Karpas-422 (cell line): ENCODE measurements at regions not wholly inside any gene's neighbourhood (a gene's known extent, or its start where the extent isn't known, plus 50 kb on each side); places are given as distances from the start of the nearest gene placed in this dataset.

Experiments used
- DNase-seq: peaks from one replicate; pipeline ENCODE4 v3.0.0-alpha.2; 2015
- H2AFZ ChIP-seq: fragments of 200-600 bp; sonication (generic); 2 replicates; pipeline ENCODE4 v1.6.1; 2014; ENCODE audit warnings: antibody characterized with exemption, low read length, mixed read lengths
- H3K27ac ChIP-seq: fragments of 200-600 bp; sonication (generic); 2 replicates; pipeline ENCODE4 v1.5.1; 2014; ENCODE audit warnings: mild to moderate bottlenecking, low read length, moderate library complexity
- H3K27me3 ChIP-seq: fragments of 200-600 bp; sonication (generic); 2 replicates; pipeline ENCODE4 v1.6.1; 2014; ENCODE audit warnings: low read length, mixed read lengths
- H3K36me3 ChIP-seq: fragments of 200-600 bp; sonication (generic); 2 replicates; pipeline ENCODE4 v1.6.1; 2014; ENCODE audit warnings: low read length, mixed read lengths; ENCODE audit not compliant: insufficient read depth
- H3K4me1 ChIP-seq: fragments of 200-600 bp; sonication (generic); 2 replicates; pipeline ENCODE4 v1.6.1; 2014; ENCODE audit warnings: mild to moderate bottlenecking, low read length, mixed read lengths
- H3K4me2 ChIP-seq: fragments of 200-600 bp; sonication (generic); 2 replicates; pipeline ENCODE4 v1.6.1; 2014; ENCODE audit warnings: low read length, low read depth, mild to moderate bottlenecking; ENCODE audit not compliant: poor library complexity, severe bottlenecking
- H3K4me3 ChIP-seq: fragments of 200-600 bp; sonication (generic); 2 replicates; pipeline ENCODE4 v1.5.1; 2014; ENCODE audit warnings: mild to moderate bottlenecking, antibody characterized with exemption, low read length, mixed read lengths
- H3K79me2 ChIP-seq: fragments of 200-600 bp; sonication (generic); 2 replicates; pipeline ENCODE4 v1.6.1; 2014; ENCODE audit warnings: mild to moderate bottlenecking, low read length, mixed read lengths
- H3K9ac ChIP-seq: fragments of 200-600 bp; sonication (generic); 2 replicates; pipeline ENCODE4 v1.6.0; 2014; ENCODE audit warnings: low read length
- H3K9me2 ChIP-seq: fragments of 200-600 bp; sonication (generic), shearing (Covaris generic); replicated peaks from 2 replicates; pipeline ENCODE4 v1.6.0; 2014; ENCODE audit warnings: mild to moderate bottlenecking, low read length, moderate library complexity; ENCODE audit not compliant: insufficient read depth
- H3K9me3 ChIP-seq: fragments of 300-700, 200-600 bp; sonication (generic); 2 replicates; pipeline ENCODE4 v1.6.1; 2014; ENCODE audit warnings: low read length, mixed read lengths
- H4K20me1 ChIP-seq: fragments of 200-600 bp; sonication (generic); 2 replicates; pipeline ENCODE4 v1.6.1; 2014; ENCODE audit warnings: mild to moderate bottlenecking, antibody characterized with exemption, low read length, low read depth; ENCODE audit not compliant: insufficient read depth

- no peak overlapping the region for H2AFZ ChIP-seq
- no peaks in the 10 kb centered on the region for H3K9me2 ChIP-seq
- no peak for DNase-seq
- H3K9ac ChIP-seq, result no peak overlapping the region
- H3K4me3 ChIP-seq, result no peak overlapping the region
- H3K36me3 ChIP-seq, result no peaks in the 10 kb centered on the region
- H3K79me2 ChIP-seq, result no peaks in the 10 kb centered on the region
- no peaks in the 10 kb centered on the region for H3K4me1 ChIP-seq
- no peak overlapping the region for H3K4me2 ChIP-seq
- H3K9me3 ChIP-seq, result no peaks in the 10 kb centered on the region
- H3K27me3 ChIP-seq, result no peaks in the 10 kb centered on the region
- H4K20me1 ChIP-seq, result no peaks in the 10 kb centered on the region
- no peak overlapping the region for H3K27ac ChIP-seq
Observed at GRCh38 chr4:16991450-16991849, 93.0 kb upstream of the LDB2 start.

DNA sequence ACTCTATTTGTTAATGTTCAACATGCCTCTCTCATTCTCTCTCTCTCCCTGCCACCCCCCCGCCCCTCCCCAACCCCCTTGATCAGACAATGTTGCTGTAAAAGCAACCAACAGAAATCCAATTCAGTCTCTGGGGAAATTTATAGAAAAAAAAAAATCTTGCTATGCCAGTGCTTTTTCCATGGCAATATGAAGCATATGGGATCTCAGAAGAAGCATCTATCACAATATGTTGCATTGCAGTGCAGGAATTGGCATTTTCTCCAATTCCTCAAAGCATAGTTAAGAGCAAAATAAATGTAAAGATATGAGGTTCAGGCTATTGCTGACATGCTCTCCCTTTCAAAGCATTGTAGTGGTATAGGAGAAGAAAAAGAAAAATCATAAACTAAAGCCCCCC lies 90.9 kb upstream of the LDB2 start:
- no peaks in the 10 kb centered on the region for H3K9me2 ChIP-seq

DNA sequence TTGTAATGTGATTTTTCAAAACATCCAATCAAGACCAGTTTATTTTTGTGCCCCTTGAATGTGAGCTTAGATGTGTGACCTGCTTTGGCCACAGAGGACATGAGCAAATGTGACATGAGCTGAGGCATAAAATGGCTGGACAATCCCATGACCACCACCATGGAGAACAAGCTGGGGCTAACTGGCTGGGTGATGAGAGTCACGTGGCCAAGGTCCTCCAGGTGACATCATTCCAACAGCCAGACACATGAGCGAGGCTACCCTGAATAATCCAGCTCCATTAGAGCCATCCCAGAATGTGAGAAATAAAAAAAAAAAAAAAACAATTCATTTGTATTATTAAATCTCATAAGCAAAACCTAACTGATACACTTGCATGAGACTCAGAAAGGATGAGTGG lies 90.4 kb upstream of the LDB2 start:
- Histone ChIP-seq H3K9ac (no peak overlapping the region), H3K4me3 (no peak overlapping the region), H4K20me1 (no peaks in the 10 kb centered on the region), H3K79me2 (no peaks in the 10 kb centered on the region), H3K4me2 (no peak overlapping the region), H3K9me2 (no peaks in the 10 kb centered on the region), H2AFZ (no peak overlapping the region), H3K27me3 (no peaks in the 10 kb centered on the region), H3K4me1 (no peaks in the 10 kb centered on the region), H3K9me3 (no peaks in the 10 kb centered on the region), H3K36me3 (no peaks in the 10 kb centered on the region), H3K27ac (no peak overlapping the region)
- no peak for DNase-seq

More for the DNA sequence above, 90.9 kb upstream of the LDB2 start:
- Histone ChIP-seq H2AFZ (no peak overlapping the region), H3K27me3 (no peaks in the 10 kb centered on the region), H3K36me3 (no peaks in the 10 kb centered on the region), H4K20me1 (no peaks in the 10 kb centered on the region), H3K9me3 (no peaks in the 10 kb centered on the region), H3K4me1 (no peaks in the 10 kb centered on the region), H3K4me2 (no peak overlapping the region), H3K27ac (no peak overlapping the region), H3K4me3 (no peak overlapping the region), H3K79me2 (no peaks in the 10 kb centered on the region), H3K9ac (no peak overlapping the region)
- DNase-seq, result no peak

GRCh38 chr4:16977081-16977480 lies 78.6 kb upstream of the LDB2 start:
- Histone ChIP-seq H2AFZ (no peak overlapping the region), H3K9me2 (no peaks in the 10 kb centered on the region), H3K4me1 (no peaks in the 10 kb centered on the region), H3K4me3 (no peak overlapping the region), H3K4me2 (no peak overlapping the region), H3K9ac (no peak overlapping the region), H3K27ac (no peak overlapping the region), H4K20me1 (no peaks in the 10 kb centered on the region), H3K27me3 (no peaks in the 10 kb centered on the region), H3K36me3 (no peaks in the 10 kb centered on the region), H3K9me3 (no peaks in the 10 kb centered on the region), H3K79me2 (no peaks in the 10 kb centered on the region)
- no peak for DNase-seq

GRCh38 chr4:16969696-16970135 lies 71.3 kb upstream of the LDB2 start:
- Histone ChIP-seq H3K9me3 (no peaks in the 10 kb centered on the region), H3K4me1 (no peaks in the 10 kb centered on the region), H3K4me3 (no peak overlapping the region), H3K9me2 (no peaks in the 10 kb centered on the region; the same call in 1 of the 2 replicates), H4K20me1 (no peaks in the 10 kb centered on the region), H3K79me2 (no peaks in the 10 kb centered on the region), H2AFZ (no peak overlapping the region), H3K9ac (no peak overlapping the region), H3K36me3 (no peaks in the 10 kb centered on the region), H3K27me3 (no peaks in the 10 kb centered on the region), H3K27ac (no peak overlapping the region), H3K4me2 (no peak overlapping the region)
- DNase-seq, result no peak

DNA sequence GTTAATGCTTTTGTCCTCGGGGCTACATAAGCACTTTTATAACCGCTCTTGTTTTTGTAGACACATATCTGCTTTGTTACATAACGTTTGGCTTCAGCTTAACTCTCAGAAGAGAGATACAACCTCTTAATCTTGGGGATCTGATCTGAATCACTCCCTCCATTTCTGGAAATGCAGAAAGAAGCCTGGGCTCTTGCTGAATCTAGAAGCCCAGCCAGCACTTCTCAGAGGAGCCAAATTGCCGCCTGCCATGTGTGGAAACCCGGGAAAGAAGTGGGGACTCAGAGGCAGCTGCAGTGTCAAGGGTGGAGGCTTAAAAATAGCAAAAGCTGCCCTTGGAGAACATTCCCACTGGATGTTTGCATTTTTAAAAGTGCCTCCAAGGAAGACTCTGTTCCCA lies 69.3 kb upstream of the LDB2 start:
- no peak overlapping the region for H3K4me3 ChIP-seq
- no peaks in the 10 kb centered on the region for H3K27me3 ChIP-seq
- H3K4me2 ChIP-seq, result no peak overlapping the region
- no peak overlapping the region for H2AFZ ChIP-seq
- no peaks in the 10 kb centered on the region for H3K36me3 ChIP-seq
- DNase-seq, result no peak
- H4K20me1 ChIP-seq, result no peaks in the 10 kb centered on the region
- no peak overlapping the region for H3K27ac ChIP-seq
- no peak overlapping the region for H3K9ac ChIP-seq
- no peaks in the 10 kb centered on the region for H3K79me2 ChIP-seq
- H3K9me2 ChIP-seq, result no peaks in the 10 kb centered on the region; the same call in 1 of the 2 replicates
- no peaks in the 10 kb centered on the region for H3K9me3 ChIP-seq
- H3K4me1 ChIP-seq, result no peaks in the 10 kb centered on the region

DNA sequence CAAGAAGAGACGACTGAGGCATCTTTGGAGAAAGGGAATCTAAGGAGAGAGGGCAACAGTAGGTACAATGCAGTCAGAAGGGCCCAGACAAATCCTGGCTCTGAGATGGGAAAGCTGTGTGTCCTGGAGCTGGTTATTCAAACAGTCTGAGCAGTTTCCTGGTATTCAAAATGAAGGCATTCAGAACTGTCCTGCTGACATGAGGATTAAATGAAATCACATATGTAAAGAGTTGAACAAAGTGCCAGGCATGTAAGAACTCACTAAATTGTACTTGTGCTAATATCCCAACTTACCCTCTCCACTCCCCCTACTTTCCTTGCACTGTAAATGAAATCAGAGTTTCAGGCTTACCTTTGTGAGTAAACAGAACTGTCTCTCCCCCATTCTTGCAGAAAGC lies 60.9 kb upstream of the LDB2 start:
- Histone ChIP-seq H3K36me3 (no peaks in the 10 kb centered on the region), H3K9ac (no peak overlapping the region), H2AFZ (no peak overlapping the region), H3K9me3 (no peaks in the 10 kb centered on the region), H3K4me3 (no peak overlapping the region), H3K27me3 (no peaks in the 10 kb centered on the region), H4K20me1 (no peaks in the 10 kb centered on the region), H3K27ac (no peak overlapping the region), H3K9me2 (no peaks in the 10 kb centered on the region), H3K79me2 (no peaks in the 10 kb centered on the region), H3K4me1 (no peaks in the 10 kb centered on the region), H3K4me2 (no peak overlapping the region)
- no peak for DNase-seq

DNA sequence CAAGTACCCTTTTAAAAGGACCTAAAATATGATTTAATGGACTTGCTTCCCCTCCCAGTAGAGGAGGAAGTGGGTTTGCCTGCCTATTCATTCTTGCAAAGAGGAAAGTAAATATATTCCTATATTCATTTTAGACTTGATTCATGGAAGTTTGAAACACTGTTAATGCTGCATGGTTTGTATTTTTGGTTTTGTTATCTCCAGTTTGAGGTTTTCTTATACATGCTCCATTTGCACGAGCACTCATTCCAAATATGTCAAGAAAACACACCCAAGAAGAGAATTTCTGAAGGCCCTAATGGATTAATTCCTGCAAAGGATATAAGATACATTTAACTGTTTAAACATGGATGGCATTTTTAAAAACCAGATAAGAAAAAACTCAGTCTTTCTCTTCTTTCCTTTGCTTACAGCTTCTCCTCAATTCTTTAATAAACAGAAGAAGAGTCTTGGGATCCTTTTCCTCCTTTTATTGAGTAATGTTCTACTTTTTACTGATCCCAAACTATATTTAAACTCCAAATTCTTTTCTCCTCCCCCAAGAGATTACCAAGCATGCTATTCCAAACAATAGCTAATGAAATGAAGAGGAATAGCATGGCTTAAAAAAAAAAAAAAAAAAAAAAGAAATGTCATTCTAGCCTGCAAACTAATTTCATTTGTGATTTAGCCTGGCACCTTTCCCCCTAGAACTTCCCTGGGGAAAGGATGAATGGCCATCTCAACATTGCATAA lies 54.6 kb upstream of the LDB2 start:
- no peak overlapping the region for H3K4me2 ChIP-seq

More for the DNA sequence above, 54.6 kb upstream of the LDB2 start:
- Histone ChIP-seq H3K9ac (no peak overlapping the region), H3K4me3 (no peak overlapping the region), H3K79me2 (no peaks in the 10 kb centered on the region), H3K36me3 (no peaks in the 10 kb centered on the region), H3K9me2 (no peaks in the 10 kb centered on the region), H3K4me1 (no peaks in the 10 kb centered on the region), H2AFZ (no peak overlapping the region), H3K27ac (no peak overlapping the region), H3K9me3 (no peaks in the 10 kb centered on the region), H4K20me1 (no peaks in the 10 kb centered on the region), H3K27me3 (no peaks in the 10 kb centered on the region)
- no peak for DNase-seq
